ENCODE measurements at regions not wholly inside any gene's neighbourhood (a gene's known extent, or its start where the extent isn't known, plus 50 kb on each side); places are given as distances from the start of the nearest gene placed in this dataset.

GRCh38 chr4:104905065-104905464 lies 241.6 kb upstream of the TET2 start:
- intact Hi-C loops (cut with DNase I) = no loop called here

GRCh38 chr4:104905546-104905945 lies 241.1 kb upstream of the TET2 start:
- 43% methylated on average over 1 of the region's 1 CpG for WGBS
- Histone ChIP-seq H3K27ac (replicated peaks in 1 of 4) (no peak overlapping the region), H3K4me3 (no peak overlapping the region), H3K4me1 (peaks cover 0 to 10% (median 4%) of the 10 kb centered on the region in 4 donors), H3K9me3 (no peaks in the 10 kb centered on the region), H3K36me3 (no peaks in the 10 kb centered on the region), H3K27me3 (no peaks in the 10 kb centered on the region)
- intact Hi-C loops (cut with DNase I) = no loop called here
- TF ChIP-seq EP300 (IDR thresholded peaks at IDR 0.05) (no peak), POLR2AphosphoS5 (IDR thresholded peaks at IDR 0.05) (no peak), POLR2A (IDR thresholded peaks at IDR 0.05; ENCODE audit: low read depth) (no peak), CTCF (IDR thresholded peaks at IDR 0.05) (no peak)
- DNase-seq (ENCODE audit: extremely low spot score) = no peak

More at GRCh38 chr4:104905065-104905464, 241.6 kb upstream of the TET2 start:
- H3K27ac ChIP-seq (replicated peaks in 1 of 4) = no peak overlapping the region
- no peak overlapping the region for H3K4me3 ChIP-seq
- no peak for DNase-seq (ENCODE audit: extremely low spot score)
- H3K27me3 ChIP-seq = no peaks in the 10 kb centered on the region
- no peaks in the 10 kb centered on the region for H3K36me3 ChIP-seq
- TF ChIP-seq POLR2A (IDR thresholded peaks at IDR 0.05; ENCODE audit: low read depth) (no peak), POLR2AphosphoS5 (IDR thresholded peaks at IDR 0.05) (no peak), CTCF (IDR thresholded peaks at IDR 0.05) (no peak), EP300 (IDR thresholded peaks at IDR 0.05) (no peak)
- H3K9me3 ChIP-seq = no peaks in the 10 kb centered on the region
- 60% methylated on average over 2 of the region's 2 CpGs for WGBS
- peaks cover 0 to 10% (median 4%) of the 10 kb centered on the region in 4 donors for H3K4me1 ChIP-seq

- H3K4me3 ChIP-seq = no peak overlapping the region
- TF ChIP-seq POLR2AphosphoS5 (IDR thresholded peaks at IDR 0.05) (no peak), EP300 (IDR thresholded peaks at IDR 0.05) (no peak), POLR2A (IDR thresholded peaks at IDR 0.05; ENCODE audit: low read depth) (no peak), CTCF (IDR thresholded peaks at IDR 0.05) (no peak)
- H3K4me1 ChIP-seq = peaks cover 0 to 9% (median 4%) of the 10 kb centered on the region in 4 donors
- no peaks in the 10 kb centered on the region for H3K9me3 ChIP-seq
- no peaks in the 10 kb centered on the region for H3K36me3 ChIP-seq
- intact Hi-C loops (cut with DNase I) = no loop called here
- H3K27me3 ChIP-seq = no peaks in the 10 kb centered on the region
- no peak for DNase-seq (ENCODE audit: extremely low spot score)
- WGBS = 62% methylated on average over 2 of the region's 2 CpGs
- H3K27ac ChIP-seq (replicated peaks in 1 of 4) = no peak overlapping the region
These were observed 240.4 kb upstream of the TET2 start for GRCh38 chr4:104906276-104906675.

GRCh38 chr4:104907074-104907649 lies 239.5 kb upstream of the TET2 start:
- H3K4me1 ChIP-seq = peaks cover 0 to under 1% (median 0%) of the 10 kb centered on the region in 4 donors
- DNase-seq (ENCODE audit: extremely low spot score) = no peak
- H3K27me3 ChIP-seq = no peaks in the 10 kb centered on the region
- TF ChIP-seq EP300 (IDR thresholded peaks at IDR 0.05) (no peak), CTCF (IDR thresholded peaks at IDR 0.05) (no peak)
- no peak overlapping the region for H3K4me3 ChIP-seq
- 86% methylated on average over 12 of the region's 12 CpGs for WGBS
- no peaks in the 10 kb centered on the region for H3K36me3 ChIP-seq
- no peak overlapping the region for H3K27ac ChIP-seq (replicated peaks in 1 of 4)
- H3K9me3 ChIP-seq = no peaks in the 10 kb centered on the region
- intact Hi-C loops (cut with DNase I) = no loop called here

- H3K4me1 ChIP-seq = no peaks in the 10 kb centered on the region
- H3K27me3 ChIP-seq = no peaks in the 10 kb centered on the region
- no peaks in the 10 kb centered on the region for H3K9me3 ChIP-seq
- TF ChIP-seq CTCF (IDR thresholded peaks at IDR 0.05) = no peak
- TF ChIP-seq POLR2A (IDR thresholded peaks at IDR 0.05; ENCODE audit: low read depth) = no peak
- TF ChIP-seq EP300 (IDR thresholded peaks at IDR 0.05) = no peak
- no peak for TF ChIP-seq POLR2AphosphoS5 (IDR thresholded peaks at IDR 0.05)
- DNase-seq (ENCODE audit: extremely low spot score) = no peak
- intact Hi-C loops (cut with DNase I) = no loop called here
- 38% methylated on average over 1 of the region's 1 CpG for WGBS
- H3K27ac ChIP-seq (replicated peaks in 1 of 4) = no peak overlapping the region
- H3K4me3 ChIP-seq = no peak overlapping the region
- no peaks in the 10 kb centered on the region for H3K36me3 ChIP-seq
These were observed 238.7 kb upstream of the TET2 start for GRCh38 chr4:104907991-104908390.

Measured in esophagus muscularis mucosa (tissue), 4 donors.